Right renal cortex interstitium (tissue), 3 donors: ENCODE measurements at regions not wholly inside any gene's neighbourhood (a gene's known extent, or its start where the extent isn't known, plus 50 kb on each side); places are given as distances from the start of the nearest gene placed in this dataset.
A peak's percentile ranks its signal among the peaks of the same experiment; 100 is the strongest.
"Not testable (repeated sequence)": the region's sequence is repeated elsewhere in the genome, so short reads cannot be mapped to it uniquely, and the experiment has no call there.

ENCODE experiments used
- DNase-seq, 3 donors: peaks; one replicate each; pipeline ENCODE4 v3.0.0-alpha.2; 2013; ENCODE audit warnings: low read depth in 3 of 3, low spot score in 2 of 3

DNA sequence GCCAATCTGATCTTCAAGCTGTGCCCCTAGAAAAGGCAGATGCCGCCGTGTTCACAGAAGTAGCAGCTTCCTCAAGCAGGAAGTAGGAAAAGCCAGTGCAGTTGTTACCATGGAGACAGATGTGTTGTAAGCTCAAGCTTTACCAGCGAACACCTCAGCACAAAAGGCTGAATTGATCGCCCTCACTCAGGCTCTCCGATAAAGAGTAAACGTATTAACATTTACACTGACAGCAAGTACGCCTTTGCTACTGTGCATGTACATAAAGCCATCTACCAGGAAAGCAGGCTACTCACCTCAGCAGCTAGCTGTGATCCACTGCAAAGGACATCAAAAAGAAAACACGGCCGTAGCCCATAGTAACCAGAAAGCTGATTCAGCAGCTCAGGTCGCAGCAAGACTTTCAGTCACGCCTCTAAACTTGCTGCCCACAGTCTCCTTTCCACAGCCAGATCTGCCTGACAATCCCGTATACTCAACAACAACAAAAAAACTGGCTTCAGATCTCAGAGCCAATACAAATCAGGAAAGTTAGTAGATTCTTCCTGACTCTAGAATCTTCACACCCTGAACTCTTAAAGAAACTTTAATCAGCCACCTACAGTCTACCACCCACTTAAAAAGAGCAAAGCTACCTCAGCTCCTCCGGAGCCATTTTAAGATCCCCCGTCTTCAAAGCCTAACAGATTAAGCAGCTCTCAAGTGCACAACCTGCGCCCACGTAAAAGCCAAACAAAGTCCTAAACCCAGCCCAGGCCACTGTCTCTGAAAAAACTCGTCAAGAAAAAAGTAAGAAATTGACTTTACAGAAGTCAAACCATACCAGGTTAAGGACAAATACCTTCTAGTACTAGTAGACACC, 160.0 kb downstream of the DEFB131A start:
- DNase-seq = peak; percentile 31 to 63 (median 45)

DNA sequence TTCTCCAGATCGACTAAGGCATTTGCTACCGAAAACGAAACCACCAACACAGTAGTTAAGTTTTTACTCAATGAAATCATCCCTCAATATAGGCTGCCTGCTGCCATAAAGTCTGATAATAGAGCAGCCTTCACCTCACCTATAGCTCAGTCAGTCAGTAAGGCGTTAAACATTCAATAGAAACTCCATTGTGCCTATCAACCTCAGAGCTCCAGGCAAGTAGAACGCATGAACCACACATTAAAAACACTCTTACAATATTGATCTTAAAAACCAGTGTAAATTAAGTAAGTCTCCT, 160.6 kb downstream of the DEFB131A start:
- DNase-seq = not testable (repeated sequence)

- no peak for DNase-seq
Observed at GRCh38 chr4:9608300-9608699, 164.1 kb downstream of the DEFB131A start.

- DNase-seq = not testable (repeated sequence)
Observed at GRCh38 chr4:9610321-9610720, 166.1 kb downstream of the DEFB131A start.

DNA sequence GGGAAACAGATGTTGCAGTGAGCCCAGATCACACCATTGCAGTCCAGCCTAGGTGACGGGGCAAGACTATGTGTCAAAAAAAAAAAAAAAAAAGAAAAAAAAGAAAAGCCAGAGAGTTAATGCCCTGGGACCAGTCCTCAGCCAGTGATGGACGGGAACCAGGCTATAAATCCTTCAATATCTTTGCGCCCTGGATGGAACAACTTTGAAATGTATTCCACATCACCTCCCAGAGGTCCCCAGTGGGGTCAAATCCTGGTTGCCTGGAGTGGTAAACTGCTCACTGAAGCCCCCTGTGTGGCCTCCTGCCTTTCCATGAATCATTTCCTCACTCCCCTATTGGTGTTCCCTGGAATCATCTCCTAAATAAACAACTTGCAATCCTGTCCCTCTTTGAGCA, 166.9 kb downstream of the DEFB131A start:
- DNase-seq = no peak

DNA sequence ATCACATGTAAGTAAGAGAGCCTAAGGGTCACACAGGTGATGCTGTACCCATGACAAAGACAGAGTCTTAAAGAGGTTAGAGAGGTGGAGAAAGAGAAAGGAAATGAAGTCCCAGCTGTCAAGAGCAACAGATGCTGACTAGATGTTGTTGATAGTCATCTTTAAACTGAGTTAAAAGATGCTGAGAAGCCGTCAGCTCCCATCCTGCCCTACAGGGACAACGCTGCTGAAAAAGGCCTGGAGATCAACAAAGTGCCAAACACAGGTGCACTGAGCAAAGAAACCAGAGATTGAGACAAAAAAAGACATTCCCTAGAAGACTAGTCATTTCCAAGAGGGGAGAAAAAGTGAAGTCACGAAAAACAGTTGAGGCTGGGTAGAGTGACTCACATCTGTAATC, 145.0 kb upstream of the DRD5 start:
- DNase-seq = not testable (repeated sequence)

DNA sequence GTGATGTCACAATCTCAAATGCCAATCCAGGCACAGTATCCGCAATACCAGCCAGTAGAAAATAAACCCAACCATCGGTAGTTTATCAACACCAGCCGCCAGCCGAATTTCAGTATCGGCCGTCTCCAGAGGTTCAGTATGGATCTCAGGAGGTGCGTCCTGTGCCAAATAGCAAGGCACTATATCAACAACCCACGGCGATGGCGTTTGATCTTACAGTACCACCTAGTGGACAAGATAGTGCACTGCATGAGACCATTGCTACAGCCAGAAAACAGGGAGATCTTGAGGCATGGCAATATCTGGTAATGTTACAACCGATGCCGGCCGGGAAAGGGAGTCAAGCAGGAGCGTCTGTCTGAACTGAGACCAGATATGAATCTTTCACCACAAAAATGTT, 121.8 kb upstream of the DRD5 start:
- not testable (repeated sequence) for DNase-seq

- not testable (repeated sequence) for DNase-seq
Observed at GRCh38 chr4:9660955-9661354, 120.5 kb upstream of the DRD5 start.

DNA sequence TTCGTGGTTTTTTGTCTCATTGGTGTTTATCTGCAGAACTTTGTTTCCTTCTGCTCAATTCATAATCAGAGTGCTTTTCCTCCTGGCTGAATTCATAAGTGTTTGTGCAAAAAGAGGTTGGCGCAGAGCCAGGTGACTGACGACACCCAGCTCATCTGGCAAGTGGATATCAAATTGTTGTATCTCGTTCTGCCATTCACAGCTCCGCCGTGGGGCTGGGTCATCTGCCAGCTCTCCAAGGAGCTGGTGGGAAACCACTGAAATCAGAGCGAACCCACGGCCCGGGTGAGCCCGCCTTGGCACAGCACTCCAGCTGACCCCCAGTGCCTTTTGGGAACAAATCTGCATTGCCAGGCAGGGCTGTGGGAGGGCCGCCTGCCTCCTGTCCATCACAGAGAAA, 110.7 kb upstream of the DRD5 start:
- not testable (repeated sequence) for DNase-seq

DNA sequence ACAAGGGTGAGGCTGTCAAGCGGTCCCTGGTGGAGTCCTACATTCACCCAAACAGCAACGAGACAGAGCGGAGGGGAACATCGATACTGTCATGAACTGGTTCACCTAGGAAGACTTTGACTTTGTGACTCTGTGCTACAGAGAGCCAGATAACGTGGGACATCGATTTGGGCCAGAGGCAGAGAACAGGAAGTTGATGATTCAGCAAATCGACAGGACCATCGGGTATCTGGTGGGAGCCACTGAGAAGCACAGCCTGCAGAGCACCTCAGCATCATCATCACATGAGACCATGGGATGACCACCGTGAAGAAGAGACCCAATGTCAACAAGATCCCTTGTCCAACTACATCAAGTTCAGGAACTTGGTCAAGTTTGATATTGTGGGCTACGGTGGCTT, 104.1 kb upstream of the DRD5 start:
- DNase-seq = not testable (repeated sequence)

DNA sequence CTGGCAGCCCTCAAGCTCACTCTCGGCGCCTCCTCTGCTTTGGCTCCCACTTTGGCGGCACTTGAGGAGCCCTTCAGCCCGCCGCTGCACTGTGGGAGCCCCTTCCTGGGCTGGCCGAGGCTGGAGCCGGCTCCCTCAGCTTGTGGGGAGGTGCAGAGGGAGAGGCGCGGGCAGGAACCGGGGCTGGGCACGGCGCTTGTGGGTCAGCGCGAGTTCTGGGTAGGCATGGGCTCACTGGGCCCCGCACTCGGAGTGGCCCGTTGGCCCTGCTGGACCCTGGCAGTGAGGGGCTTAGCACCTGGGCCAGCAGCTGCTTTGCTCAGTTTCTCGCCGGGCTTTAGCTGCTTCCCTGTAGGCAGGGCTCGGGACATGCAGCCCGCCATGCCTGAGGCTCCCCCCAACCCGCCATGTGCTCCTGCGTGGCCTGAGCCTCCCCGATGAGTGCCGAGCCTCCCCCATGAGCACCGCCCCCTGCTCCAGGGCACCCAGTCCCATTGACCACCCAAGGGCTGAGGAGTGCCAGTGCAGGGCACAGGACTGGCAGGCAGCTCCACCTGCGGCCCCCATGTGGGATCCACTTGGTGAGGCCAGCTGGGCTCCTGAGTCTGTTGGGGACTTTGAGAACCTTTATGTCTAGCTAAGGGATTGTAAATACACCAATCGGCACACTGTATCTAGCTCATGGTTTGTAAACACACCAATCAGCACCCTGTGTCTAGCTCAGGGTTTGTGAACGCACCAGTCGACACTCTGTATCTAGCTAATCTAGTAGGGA, 101.5 kb upstream of the DRD5 start:
- no peak for DNase-seq

GRCh38 chr4:9683174-9683573, 98.3 kb upstream of the DRD5 start:
- DNase-seq = not testable (repeated sequence)

- DNase-seq = not testable (repeated sequence)
Observed at GRCh38 chr4:9685016-9685415, 96.4 kb upstream of the DRD5 start.

- DNase-seq = no peak
Observed at GRCh38 chr4:9685692-9686091, 95.7 kb upstream of the DRD5 start.

DNA sequence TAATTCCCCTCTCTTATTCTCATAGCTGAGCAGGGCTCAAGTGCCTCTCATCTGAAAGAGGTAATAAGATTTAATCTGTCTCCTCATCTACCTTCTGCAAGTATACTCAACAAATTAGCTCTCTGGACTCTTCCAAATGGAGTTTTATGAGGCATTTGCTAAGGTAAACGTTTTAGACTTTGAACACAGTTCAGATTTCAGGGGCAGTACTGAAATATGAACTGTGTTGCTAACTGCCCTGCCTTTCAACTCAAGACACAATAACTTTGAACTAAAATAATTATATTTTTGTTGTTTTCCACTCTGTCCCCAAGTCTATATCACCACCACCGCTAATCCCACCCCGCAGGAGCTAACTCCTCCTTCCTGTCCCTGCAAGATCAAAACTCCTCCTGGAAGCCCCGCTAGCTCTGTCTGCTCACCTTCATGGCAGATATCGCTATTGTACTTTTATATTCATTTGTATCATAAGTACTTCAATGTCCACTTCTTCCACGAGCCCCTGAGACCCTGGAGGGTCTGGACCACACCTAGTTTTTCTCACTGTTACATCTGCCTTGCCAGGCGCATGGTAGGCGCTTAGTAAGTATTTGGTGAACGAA, 90.7 kb upstream of the DRD5 start:
- DNase-seq = peak in 1 of 3 donors; percentile 12

GRCh38 chr4:9691238-9692065, 90.0 kb upstream of the DRD5 start:
- peak; percentile 83 to 90 (median 88) for DNase-seq

- DNase-seq = not testable (repeated sequence)
Observed at GRCh38 chr4:9692791-9693491, 88.5 kb upstream of the DRD5 start.

DNA sequence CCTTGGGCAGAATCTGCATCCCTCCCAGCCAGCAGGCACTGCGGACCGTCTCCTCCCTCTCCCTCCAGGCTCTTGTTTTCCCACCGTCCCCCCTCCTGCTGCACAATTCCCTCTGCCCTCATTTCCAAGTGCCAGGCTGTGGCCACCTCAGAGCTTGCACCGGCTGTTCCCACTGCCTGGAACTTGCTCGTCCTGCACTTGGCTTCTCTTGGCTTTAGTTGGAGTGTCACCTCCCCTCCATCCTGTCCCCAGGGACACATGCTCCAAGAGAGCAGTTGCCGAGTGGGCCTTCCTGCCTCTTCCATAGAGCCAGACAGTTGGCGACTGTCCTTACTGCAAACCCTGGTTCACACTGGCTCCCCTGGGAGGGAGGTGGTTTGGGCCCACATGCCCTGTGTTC, 87.0 kb upstream of the DRD5 start:
- not testable (repeated sequence) for DNase-seq

GRCh38 chr4:9695994-9696393, 85.4 kb upstream of the DRD5 start:
- not testable (repeated sequence) for DNase-seq

DNA sequence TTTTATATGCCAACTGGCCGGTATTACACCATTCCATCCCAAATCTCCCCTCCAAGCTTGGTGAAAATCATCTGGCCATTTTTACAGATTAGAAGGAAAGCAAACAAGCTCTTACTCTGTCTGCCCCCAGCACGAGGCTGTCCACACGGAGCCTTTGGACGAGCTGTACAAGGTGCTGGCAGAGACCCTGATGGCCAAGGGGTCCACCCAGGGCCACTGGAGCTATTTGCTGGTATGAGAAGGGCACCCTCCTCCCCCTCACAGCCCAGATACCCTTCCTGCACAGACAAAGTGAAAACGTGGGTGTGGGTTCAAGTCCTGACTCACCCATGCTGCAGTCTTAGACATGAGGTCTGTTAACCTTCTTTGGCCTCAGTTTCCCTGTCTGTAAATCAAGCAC, 84.9 kb upstream of the DRD5 start:
- not testable (repeated sequence) for DNase-seq
